Keratinocyte (primary cell): ENCODE measurements at regions not wholly inside any gene's neighbourhood (a gene's known extent, or its start where the extent isn't known, plus 50 kb on each side); places are given as distances from the start of the nearest gene placed in this dataset.

ENCODE experiments used
- DNase-seq: peaks from one replicate; pipeline ENCODE4 v3.0.0-alpha.2; 2011; ENCODE audit warnings: low read depth, missing footprints, low spot score
- FAIRE-seq: peaks from 2 replicates; lab custom pipeline; 2011; peaks lifted over from hg19 to GRCh38; lab: Jason Lieb, UNC
- H2AFZ ChIP-seq: 2 replicates; pipeline ENCODE4 v1.6.0; 2012; ENCODE audit warnings: low read length, control low read depth, inconsistent platforms; ENCODE audit not compliant: control insufficient read depth
- H3K27ac ChIP-seq: 2 replicates; pipeline ENCODE4 v1.5.1; 2011; ENCODE audit warnings: low read length; ENCODE audit not compliant: control insufficient read depth, insufficient read depth
- H3K27me3 ChIP-seq: 3 replicates; pipeline ENCODE4 v1.6.0; 2011; ENCODE audit warnings: low read length; ENCODE audit not compliant: control insufficient read depth, insufficient read depth; ENCODE audit errors: extremely low read depth
- H3K36me3 ChIP-seq, 2 experiments: 2 replicates in 1 of 2; 3 replicates in 1 of 2; pipeline ENCODE4 v1.5.1; 2011; ENCODE audit warnings: low read length in 2 of 2, mild to moderate bottlenecking in 1 of 2; ENCODE audit not compliant: control insufficient read depth in 2 of 2, insufficient read depth in 2 of 2; ENCODE audit errors: extremely low read depth in 1 of 2
- H3K4me1 ChIP-seq: 3 replicates; pipeline ENCODE4 v1.5.1; 2011; ENCODE audit warnings: low read length; ENCODE audit not compliant: control insufficient read depth, insufficient read depth; ENCODE audit errors: extremely low read depth
- H3K4me2 ChIP-seq: 3 replicates; pipeline ENCODE4 v1.6.0; 2011; ENCODE audit warnings: low read depth, low read length; ENCODE audit not compliant: control insufficient read depth, insufficient read depth; ENCODE audit errors: extremely low read depth
- H3K4me3 ChIP-seq, 3 experiments: fragments of 200-600 bp in 1 of 3; sonication (generic) in 1 of 3; 2 replicates in 2 of 3; 3 replicates in 1 of 3; pipeline ENCODE4 v1.5.1; 2011 to 2016; ENCODE audit warnings: low read length in 3 of 3, mild to moderate bottlenecking in 3 of 3, control low read depth in 2 of 3, inconsistent platforms in 1 of 3, low read depth in 1 of 3, mixed read lengths in 1 of 3, mixed run types in 1 of 3, moderate library complexity in 1 of 3; ENCODE audit not compliant: control insufficient read depth in 2 of 3, insufficient read depth in 2 of 3; ENCODE audit errors: extremely low read depth in 1 of 3
- H3K79me2 ChIP-seq: 2 replicates; pipeline ENCODE4 v1.6.0; 2012; ENCODE audit warnings: low read length; ENCODE audit not compliant: control insufficient read depth, insufficient read depth
- H3K9ac ChIP-seq: 3 replicates; pipeline ENCODE4 v1.6.0; 2011; ENCODE audit warnings: low read length; ENCODE audit not compliant: control insufficient read depth, insufficient read depth; ENCODE audit errors: extremely low read depth
- H3K9me1 ChIP-seq: 3 replicates; pipeline ENCODE4 v1.6.0; 2011; ENCODE audit warnings: low read length; ENCODE audit not compliant: control insufficient read depth, insufficient read depth; ENCODE audit errors: extremely low read depth
- H3K9me3 ChIP-seq: 2 replicates; pipeline ENCODE4 v1.5.1; 2012; ENCODE audit warnings: low read depth, low read length; ENCODE audit not compliant: control insufficient read depth
- H4K20me1 ChIP-seq: 3 replicates; pipeline ENCODE4 v1.6.0; 2011; ENCODE audit warnings: low read length; ENCODE audit not compliant: control insufficient read depth, insufficient read depth; ENCODE audit errors: extremely low read depth
- EZH2 ChIP-seq: IDR thresholded peaks from one replicate; pipeline ENCODE4 v1.6.1; 2012; ENCODE audit warnings: inconsistent platforms, mild to moderate bottlenecking, low read length, moderate library complexity
- dilution Hi-C: fragments of 300-500 bp; cut with MboI; formaldehyde crosslinking; loops from one replicate; pipeline ENCODE4 v1.7.0; 2020; ENCODE audit warnings: low sequenced_read_pairs; ENCODE audit not compliant: extremely low pct_ligation_motif_present
- TF ChIP-seq, protein P1 (sequence below), 3 experiments: IDR thresholded peaks in 1 of 3; conservative IDR thresholded peaks in 1 of 3; optimal IDR thresholded peaks in 1 of 3; 2 replicates in 2 of 3; 3 replicates in 1 of 3; pipeline versions ENCODE3 to v1.5.1; 2011; ENCODE audit warnings: low read length in 3 of 3, mild to moderate bottlenecking in 3 of 3, moderate library complexity in 2 of 3, control low read depth in 1 of 3, inconsistent platforms in 1 of 3; ENCODE audit not compliant: insufficient read depth in 2 of 3; ENCODE audit errors: extremely low read depth in 1 of 3

DNA sequence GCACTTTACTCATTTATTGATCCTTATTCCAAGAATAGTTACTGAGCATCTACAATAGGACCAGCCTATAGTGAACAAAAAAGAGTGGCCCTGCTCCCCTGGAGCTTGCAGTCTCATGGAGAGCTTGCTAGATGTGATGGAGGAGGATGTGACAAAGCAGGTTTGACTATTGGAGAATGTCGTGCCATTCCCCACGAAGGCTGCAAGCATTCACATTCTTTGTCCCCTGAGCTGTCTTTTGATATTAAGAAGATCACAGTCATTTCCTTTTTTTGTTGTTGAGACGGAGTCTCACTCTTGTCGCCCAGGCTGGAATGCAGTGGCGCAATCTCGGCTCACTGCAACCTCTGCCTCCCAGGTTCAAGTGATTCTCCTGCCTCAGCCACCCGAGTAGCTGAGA lies 115.0 kb upstream of the ADAMTS18 start:
- dilution Hi-C loops = no loop called here
- no peak overlapping the region for H3K9ac ChIP-seq

DNA sequence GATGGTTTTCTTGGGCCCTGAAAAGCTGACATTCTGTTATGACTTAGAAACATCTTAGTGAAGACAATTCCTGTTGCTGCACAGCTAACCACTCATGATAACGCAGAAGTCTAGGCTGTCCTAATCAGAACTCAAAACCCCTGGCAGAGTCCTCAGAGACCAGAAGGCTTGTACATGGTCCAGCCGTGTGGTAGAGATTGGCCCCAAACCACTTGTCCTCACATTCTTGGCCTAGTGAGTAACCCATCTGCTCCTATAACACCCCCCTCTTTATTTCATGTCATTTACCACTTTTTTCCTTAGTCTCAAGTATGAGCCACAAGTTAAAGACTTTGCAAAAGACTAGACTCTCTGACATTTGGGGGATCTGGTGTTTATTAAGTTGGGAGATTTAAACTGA lies 116.5 kb upstream of the ADAMTS18 start:
- Histone ChIP-seq H3K27me3 (no peaks in the 10 kb centered on the region), H2AFZ (no peak overlapping the region), H3K4me3 (no peak overlapping the region), H3K36me3 (no peaks in the 10 kb centered on the region), H3K9ac (no peak overlapping the region), H3K27ac (no peak overlapping the region), H3K4me1 (no peaks in the 10 kb centered on the region), H3K9me3 (no peaks in the 10 kb centered on the region), H3K9me1 (no peaks in the 10 kb centered on the region), H3K79me2 (no peaks in the 10 kb centered on the region), H3K4me2 (no peak overlapping the region), H4K20me1 (no peaks in the 10 kb centered on the region)
- no peak for DNase-seq
- no peak for FAIRE-seq
- dilution Hi-C loops = no loop called here
- TF ChIP-seq EZH2 = no peak
- TF ChIP-seq, protein P1, sequence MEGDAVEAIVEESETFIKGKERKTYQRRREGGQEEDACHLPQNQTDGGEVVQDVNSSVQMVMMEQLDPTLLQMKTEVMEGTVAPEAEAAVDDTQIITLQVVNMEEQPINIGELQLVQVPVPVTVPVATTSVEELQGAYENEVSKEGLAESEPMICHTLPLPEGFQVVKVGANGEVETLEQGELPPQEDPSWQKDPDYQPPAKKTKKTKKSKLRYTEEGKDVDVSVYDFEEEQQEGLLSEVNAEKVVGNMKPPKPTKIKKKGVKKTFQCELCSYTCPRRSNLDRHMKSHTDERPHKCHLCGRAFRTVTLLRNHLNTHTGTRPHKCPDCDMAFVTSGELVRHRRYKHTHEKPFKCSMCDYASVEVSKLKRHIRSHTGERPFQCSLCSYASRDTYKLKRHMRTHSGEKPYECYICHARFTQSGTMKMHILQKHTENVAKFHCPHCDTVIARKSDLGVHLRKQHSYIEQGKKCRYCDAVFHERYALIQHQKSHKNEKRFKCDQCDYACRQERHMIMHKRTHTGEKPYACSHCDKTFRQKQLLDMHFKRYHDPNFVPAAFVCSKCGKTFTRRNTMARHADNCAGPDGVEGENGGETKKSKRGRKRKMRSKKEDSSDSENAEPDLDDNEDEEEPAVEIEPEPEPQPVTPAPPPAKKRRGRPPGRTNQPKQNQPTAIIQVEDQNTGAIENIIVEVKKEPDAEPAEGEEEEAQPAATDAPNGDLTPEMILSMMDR (optimal IDR thresholded peaks at IDR 0.05 in 1 of 3, IDR thresholded peaks at IDR 0.05 in 1 of 3, conservative IDR thresholded peaks at IDR 0.05 in 1 of 3; ENCODE audit: extremely low read depth in 1 of 3, insufficient read depth in 2 of 3, low read length in 3 of 3) = no peak

More for the DNA sequence above, 115.0 kb upstream of the ADAMTS18 start:
- Histone ChIP-seq H3K4me1 (no peaks in the 10 kb centered on the region), H3K79me2 (no peaks in the 10 kb centered on the region), H3K27me3 (no peaks in the 10 kb centered on the region), H2AFZ (no peak overlapping the region), H3K36me3 (no peaks in the 10 kb centered on the region), H3K4me3 (no peak overlapping the region), H4K20me1 (no peaks in the 10 kb centered on the region), H3K4me2 (no peak overlapping the region), H3K9me1 (no peaks in the 10 kb centered on the region), H3K9me3 (peaks cover 2% of the 10 kb centered on the region), H3K27ac (no peak overlapping the region)
- TF ChIP-seq EZH2 = no peak
- TF ChIP-seq, protein P1 (optimal IDR thresholded peaks at IDR 0.05 in 1 of 3, IDR thresholded peaks at IDR 0.05 in 1 of 3, conservative IDR thresholded peaks at IDR 0.05 in 1 of 3; ENCODE audit: extremely low read depth in 1 of 3, insufficient read depth in 2 of 3, low read length in 3 of 3) = no peak
- FAIRE-seq (no peak), DNase-seq (no peak)
